NCI-H510A (cell line): ENCODE measurements at regions not wholly inside any gene's neighbourhood (a gene's known extent, or its start where the extent isn't known, plus 50 kb on each side); places are given as distances from the start of the nearest gene placed in this dataset.

Source experiments
- DNase-seq: peaks from one replicate; lab custom pipeline; 2025; lab: John Stamatoyannopoulos, UW

- DNase-seq: no peak
Observed at GRCh38 chr9:80906728-80907127, 782.6 kb downstream of the TLE1 start.

- no peak for DNase-seq
Observed at GRCh38 chr9:80899208-80899607, 790.1 kb downstream of the TLE1 start.

- DNase-seq: no peak
Observed at GRCh38 chr9:80893190-80893589, 796.2 kb downstream of the TLE1 start.

GRCh38 chr9:80892703-80893102 lies 796.6 kb downstream of the TLE1 start:
- no peak for DNase-seq

- no peak for DNase-seq
Observed at GRCh38 chr9:80890124-80890523, 799.2 kb downstream of the TLE1 start.

- DNase-seq: no peak
Observed at GRCh38 chr9:80885894-80886293, 803.5 kb downstream of the TLE1 start.

- DNase-seq: no peak
Observed at GRCh38 chr9:80883826-80884579, 805.3 kb downstream of the TLE1 start.

- no peak for DNase-seq
Observed at GRCh38 chr9:80883426-80883825, 805.9 kb downstream of the TLE1 start.

- no peak for DNase-seq
Observed at GRCh38 chr9:80881940-80882339, 807.4 kb downstream of the TLE1 start.

GRCh38 chr9:80881320-80881719 lies 808.0 kb downstream of the TLE1 start:
- no peak for DNase-seq

GRCh38 chr9:80878556-80878955 lies 810.8 kb downstream of the TLE1 start:
- DNase-seq: no peak

GRCh38 chr9:80875947-80876346 lies 813.4 kb downstream of the TLE1 start:
- no peak for DNase-seq

- DNase-seq: no peak
Observed at GRCh38 chr9:80874276-80874675, 815.1 kb downstream of the TLE1 start.

- no peak for DNase-seq
Observed at GRCh38 chr9:80873861-80874260, 815.5 kb downstream of the TLE1 start.

- DNase-seq: no peak
Observed at GRCh38 chr9:80871596-80871995, 817.8 kb downstream of the TLE1 start.

- no peak for DNase-seq
Observed at GRCh38 chr9:80867731-80868130, 821.6 kb downstream of the TLE1 start.

GRCh38 chr9:80866576-80867227 lies 822.6 kb downstream of the TLE1 start:
- DNase-seq: no peak

GRCh38 chr9:80866121-80866520 lies 823.2 kb downstream of the TLE1 start:
- DNase-seq: no peak

- DNase-seq: no peak
Observed at GRCh38 chr9:80843028-80843427, 846.3 kb downstream of the TLE1 start.

- DNase-seq: no peak
Observed at GRCh38 chr9:80842389-80842788, 847.0 kb downstream of the TLE1 start.

GRCh38 chr9:80841888-80842287 lies 847.5 kb downstream of the TLE1 start:
- DNase-seq: no peak

GRCh38 chr9:80839821-80840675 lies 849.3 kb downstream of the TLE1 start:
- DNase-seq: no peak

GRCh38 chr9:80836013-80836412 lies 853.3 kb downstream of the TLE1 start:
- no peak for DNase-seq
